Left ventricle myocardium inferior (tissue), 1 donor: ENCODE measurements at regions not wholly inside any gene's neighbourhood (a gene's known extent, or its start where the extent isn't known, plus 50 kb on each side); places are given as distances from the start of the nearest gene placed in this dataset.
A peak's percentile ranks its signal among the peaks of the same experiment; 100 is the strongest.

Source experiments
- DNase-seq: peaks from one replicate; pipeline ENCODE4 v3.0.0-alpha.2; 2020
- H3K27ac ChIP-seq: fragments of 200-600 bp; replicated peaks from 2 replicates; pipeline ENCODE4 v1.8.0; 2021
- H3K27me3 ChIP-seq: fragments of 200-600 bp; 2 replicates; pipeline ENCODE4 v1.8.0; 2021; ENCODE audit warnings: low read depth
- H3K36me3 ChIP-seq: fragments of 200-600 bp; 2 replicates; pipeline ENCODE4 v1.8.0; 2021
- H3K4me1 ChIP-seq: fragments of 200-600 bp; 2 replicates; pipeline ENCODE4 v1.8.0; 2021
- H3K4me3 ChIP-seq: fragments of 200-600 bp; 2 replicates; pipeline ENCODE4 v1.8.0; 2021; ENCODE audit warnings: mild to moderate bottlenecking, moderate library complexity
- H3K9me3 ChIP-seq: fragments of 200-600 bp; replicated peaks from 2 replicates; pipeline ENCODE4 v1.8.0; 2021
- CTCF ChIP-seq: fragments of 200-600 bp; IDR thresholded peaks from 2 replicates; pipeline ENCODE4 v1.8.0; 2021; ENCODE audit warnings: antibody characterized with exemption, mild to moderate bottlenecking, borderline replicate concordance
- intact Hi-C: fragments of 100-400 bp; cut with micrococcal nuclease; formaldehyde crosslinking; loops from one replicate; pipeline ENCODE4 v1.11.0; 2022
- donor health status: DM: no; HTN: yes; CAD: no; lungs with severe emphysema.

- intact Hi-C loops: no loop called here
- H3K4me1 ChIP-seq: peaks cover 13% of the 10 kb centered on the region
- no peaks in the 10 kb centered on the region for H3K36me3 ChIP-seq
- H3K4me3 ChIP-seq: no peak overlapping the region
- peaks cover 40% of the 10 kb centered on the region for H3K27me3 ChIP-seq
- no peaks in the 10 kb centered on the region for H3K9me3 ChIP-seq
- DNase-seq: no peak
- H3K27ac ChIP-seq: no peak overlapping the region
- no peak for TF ChIP-seq CTCF
Measured at GRCh38 chr16:86879268-86879667, 300.9 kb downstream of the FOXL1 start.

- TF ChIP-seq CTCF: no peak
- DNase-seq: no peak
- intact Hi-C loops: no loop called here
Measured at GRCh38 chr16:86880316-86881117, 302.2 kb downstream of the FOXL1 start.

GRCh38 chr16:86881118-86881510 lies 302.8 kb downstream of the FOXL1 start:
- Histone ChIP-seq H3K9me3 (no peaks in the 10 kb centered on the region), H3K4me1 (peaks cover 13% of the 10 kb centered on the region), H3K27ac (no peak overlapping the region), H3K4me3 (no peak overlapping the region), H3K36me3 (no peaks in the 10 kb centered on the region), H3K27me3 (peaks cover 40% of the 10 kb centered on the region)
- intact Hi-C loops: no loop called here
- no peak for TF ChIP-seq CTCF
- DNase-seq: no peak

More at GRCh38 chr16:86880316-86881117, 302.2 kb downstream of the FOXL1 start:
- Histone ChIP-seq H3K27me3 (peaks cover 40% of the 10 kb centered on the region), H3K4me1 (peaks cover 13% of the 10 kb centered on the region), H3K36me3 (no peaks in the 10 kb centered on the region), H3K9me3 (no peaks in the 10 kb centered on the region), H3K4me3 (no peak overlapping the region), H3K27ac (no peak overlapping the region)

GRCh38 chr16:86881861-86882273 lies 303.5 kb downstream of the FOXL1 start:
- H3K36me3 ChIP-seq: no peaks in the 10 kb centered on the region
- no peak for TF ChIP-seq CTCF
- peaks cover 13% of the 10 kb centered on the region for H3K4me1 ChIP-seq
- peaks cover 40% of the 10 kb centered on the region for H3K27me3 ChIP-seq
- no peak overlapping the region for H3K27ac ChIP-seq
- DNase-seq: no peak
- intact Hi-C loops: no loop called here
- no peaks in the 10 kb centered on the region for H3K9me3 ChIP-seq
- no peak overlapping the region for H3K4me3 ChIP-seq

GRCh38 chr16:86882586-86883280 lies 304.4 kb downstream of the FOXL1 start:
- intact Hi-C loops: no loop called here
- no peak overlapping the region for H3K4me3 ChIP-seq
- no peaks in the 10 kb centered on the region for H3K36me3 ChIP-seq
- DNase-seq: peak; percentile 60
- no peaks in the 10 kb centered on the region for H3K9me3 ChIP-seq
- H3K27ac ChIP-seq: no peak overlapping the region
- TF ChIP-seq CTCF: no peak
- peaks cover 40% of the 10 kb centered on the region for H3K27me3 ChIP-seq
- peaks cover 13% of the 10 kb centered on the region for H3K4me1 ChIP-seq
